ENCODE measurements at regions not wholly inside any gene's neighbourhood (a gene's known extent, or its start where the extent isn't known, plus 50 kb on each side); places are given as distances from the start of the nearest gene placed in this dataset.

DNA sequence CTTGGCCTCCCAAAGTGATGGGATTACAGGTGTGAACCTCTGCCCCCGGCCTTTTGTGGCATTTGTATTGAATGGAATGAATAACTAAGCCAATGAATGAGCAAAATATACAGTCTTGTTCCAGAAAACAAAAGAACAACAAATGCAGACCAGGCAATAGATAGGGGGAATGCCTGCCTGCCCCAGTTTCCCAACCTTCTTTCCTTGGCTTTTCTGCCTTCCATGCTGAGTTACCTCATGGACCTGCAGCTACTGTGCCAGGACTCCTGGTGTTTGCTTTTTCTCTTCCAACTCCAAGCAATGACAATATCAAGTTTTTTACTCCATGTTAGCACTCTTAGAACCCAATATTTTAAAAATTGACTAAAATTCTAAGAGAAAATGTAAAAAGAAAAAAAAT lies 58.6 kb upstream of the BACH1 start:
- TF ChIP-seq EP300 (IDR thresholded peaks at IDR 0.05) = no peak
- TF ChIP-seq, protein P1, sequence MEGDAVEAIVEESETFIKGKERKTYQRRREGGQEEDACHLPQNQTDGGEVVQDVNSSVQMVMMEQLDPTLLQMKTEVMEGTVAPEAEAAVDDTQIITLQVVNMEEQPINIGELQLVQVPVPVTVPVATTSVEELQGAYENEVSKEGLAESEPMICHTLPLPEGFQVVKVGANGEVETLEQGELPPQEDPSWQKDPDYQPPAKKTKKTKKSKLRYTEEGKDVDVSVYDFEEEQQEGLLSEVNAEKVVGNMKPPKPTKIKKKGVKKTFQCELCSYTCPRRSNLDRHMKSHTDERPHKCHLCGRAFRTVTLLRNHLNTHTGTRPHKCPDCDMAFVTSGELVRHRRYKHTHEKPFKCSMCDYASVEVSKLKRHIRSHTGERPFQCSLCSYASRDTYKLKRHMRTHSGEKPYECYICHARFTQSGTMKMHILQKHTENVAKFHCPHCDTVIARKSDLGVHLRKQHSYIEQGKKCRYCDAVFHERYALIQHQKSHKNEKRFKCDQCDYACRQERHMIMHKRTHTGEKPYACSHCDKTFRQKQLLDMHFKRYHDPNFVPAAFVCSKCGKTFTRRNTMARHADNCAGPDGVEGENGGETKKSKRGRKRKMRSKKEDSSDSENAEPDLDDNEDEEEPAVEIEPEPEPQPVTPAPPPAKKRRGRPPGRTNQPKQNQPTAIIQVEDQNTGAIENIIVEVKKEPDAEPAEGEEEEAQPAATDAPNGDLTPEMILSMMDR (IDR thresholded peaks at IDR 0.05) = no peak
- no peak for TF ChIP-seq POLR2A (IDR thresholded peaks at IDR 0.05)

All from suprapubic skin (tissue), 3 donors.